HG02970 (cell line): ENCODE measurements at regions not wholly inside any gene's neighbourhood (a gene's known extent, or its start where the extent isn't known, plus 50 kb on each side); places are given as distances from the start of the nearest gene placed in this dataset.

Experiments used
- ATAC-seq: cut with Tn5 transposase; IDR thresholded peaks from one replicate; pipeline ENCODE4 v1.9.1; 2021; ENCODE audit warnings: mild to moderate bottlenecking, moderate library complexity, moderate number of reproducible peaks; ENCODE audit not compliant: unreplicated experiment, low FRiP score

GRCh38 chr18:26705757-26706156 is 157.4 kb upstream of the KCTD1 start:
- ATAC-seq: no peak

DNA sequence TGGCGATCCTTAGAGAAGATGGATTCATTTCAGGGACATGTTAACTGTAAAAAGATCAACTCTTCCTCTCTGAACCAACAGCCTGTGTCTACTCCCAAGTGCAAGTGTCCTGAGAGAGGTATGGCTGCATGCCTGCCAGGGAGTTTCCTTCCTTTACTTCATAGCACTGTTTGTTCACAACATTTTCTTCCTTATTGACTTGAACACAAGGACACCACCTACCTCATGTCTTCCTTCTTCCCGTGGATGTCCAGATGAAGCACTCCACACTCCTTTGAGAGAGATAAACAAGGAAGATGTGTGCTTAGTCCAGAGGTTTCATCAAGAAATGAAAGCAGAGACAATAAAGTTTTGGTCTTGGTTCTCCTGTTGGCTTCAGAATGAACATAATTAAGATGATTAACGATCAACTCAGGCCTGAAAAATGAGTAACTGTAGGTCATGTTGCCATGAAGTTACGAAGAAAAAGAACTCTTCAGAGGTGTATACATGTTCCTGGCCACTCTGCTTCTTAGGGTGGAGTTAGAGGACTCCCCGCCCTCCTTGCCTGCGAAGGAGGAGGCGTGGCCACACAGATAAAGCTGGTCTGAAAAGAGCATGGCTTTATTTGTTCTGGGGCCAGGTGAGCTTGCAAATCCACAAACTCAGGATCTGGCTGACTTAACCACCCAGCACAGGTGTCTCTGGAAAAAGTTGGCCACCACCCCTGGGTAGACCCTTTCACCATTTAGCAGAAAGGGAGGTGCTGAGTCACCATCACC is 155.0 kb upstream of the KCTD1 start:
- no peak for ATAC-seq

DNA sequence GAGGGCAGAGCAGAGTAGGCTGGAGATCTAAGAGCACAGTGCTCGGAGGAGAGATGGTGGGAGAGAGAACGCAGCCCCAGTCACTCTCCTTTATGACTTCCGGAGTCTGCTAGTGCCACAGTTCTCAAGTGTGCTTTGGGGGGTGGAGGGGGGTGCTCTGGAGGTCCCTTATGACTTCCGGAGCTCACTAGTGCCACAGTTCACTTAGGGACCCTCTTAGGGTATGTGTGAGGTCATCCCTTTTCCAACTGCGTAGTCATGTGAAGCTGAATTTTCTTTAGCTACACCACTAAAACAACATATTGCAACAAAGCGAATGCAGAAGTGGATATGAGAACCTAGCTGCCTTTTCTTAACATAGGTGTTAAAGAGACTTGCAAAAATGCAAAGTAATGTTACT is 153.7 kb upstream of the KCTD1 start:
- no peak for ATAC-seq

DNA sequence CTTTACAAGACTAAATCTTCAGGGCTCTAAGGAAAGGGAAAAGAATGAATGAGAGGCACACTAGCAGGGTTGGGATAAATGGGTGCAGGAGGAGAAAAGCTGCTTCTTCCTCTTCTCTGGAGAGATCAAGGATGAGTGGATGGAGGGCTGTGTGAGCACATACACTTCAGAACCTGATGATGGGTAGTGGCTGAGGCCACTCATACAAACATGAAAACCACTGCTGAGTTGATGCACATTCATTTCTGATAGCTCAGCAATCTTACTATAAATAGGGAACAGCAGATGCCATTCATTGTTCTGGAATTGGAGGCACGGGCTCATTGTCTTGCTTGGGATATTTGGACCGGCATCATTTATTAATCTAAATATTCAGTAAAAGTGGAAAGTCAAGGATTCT is 152.4 kb upstream of the KCTD1 start:
- no peak for ATAC-seq

DNA sequence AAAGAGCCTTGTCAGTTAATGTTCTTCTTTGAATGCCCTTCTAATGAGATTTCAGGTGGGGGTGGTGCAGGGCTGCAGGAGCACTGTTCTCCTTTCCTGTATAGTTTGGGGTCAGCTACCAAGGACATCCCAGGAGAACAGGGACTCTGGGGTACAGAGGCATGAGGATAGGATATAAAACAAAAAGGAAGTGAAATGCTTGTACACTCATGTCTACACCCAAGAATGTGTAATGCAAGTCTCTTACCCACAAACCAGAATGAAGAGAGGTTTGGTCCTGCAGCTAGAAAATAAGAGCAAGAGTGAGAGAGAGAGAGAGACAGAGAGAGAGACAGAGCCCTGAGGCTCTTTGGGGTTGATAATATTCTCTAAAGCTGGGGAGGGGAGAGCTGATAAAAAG is 151.8 kb upstream of the KCTD1 start:
- ATAC-seq: no peak

GRCh38 chr18:26697186-26697884 is 149.0 kb upstream of the KCTD1 start:
- no peak for ATAC-seq

GRCh38 chr18:26696786-26697185 is 148.4 kb upstream of the KCTD1 start:
- ATAC-seq: no peak

- ATAC-seq: no peak
Measured at GRCh38 chr18:26696308-26696707, 148.0 kb upstream of the KCTD1 start.

DNA sequence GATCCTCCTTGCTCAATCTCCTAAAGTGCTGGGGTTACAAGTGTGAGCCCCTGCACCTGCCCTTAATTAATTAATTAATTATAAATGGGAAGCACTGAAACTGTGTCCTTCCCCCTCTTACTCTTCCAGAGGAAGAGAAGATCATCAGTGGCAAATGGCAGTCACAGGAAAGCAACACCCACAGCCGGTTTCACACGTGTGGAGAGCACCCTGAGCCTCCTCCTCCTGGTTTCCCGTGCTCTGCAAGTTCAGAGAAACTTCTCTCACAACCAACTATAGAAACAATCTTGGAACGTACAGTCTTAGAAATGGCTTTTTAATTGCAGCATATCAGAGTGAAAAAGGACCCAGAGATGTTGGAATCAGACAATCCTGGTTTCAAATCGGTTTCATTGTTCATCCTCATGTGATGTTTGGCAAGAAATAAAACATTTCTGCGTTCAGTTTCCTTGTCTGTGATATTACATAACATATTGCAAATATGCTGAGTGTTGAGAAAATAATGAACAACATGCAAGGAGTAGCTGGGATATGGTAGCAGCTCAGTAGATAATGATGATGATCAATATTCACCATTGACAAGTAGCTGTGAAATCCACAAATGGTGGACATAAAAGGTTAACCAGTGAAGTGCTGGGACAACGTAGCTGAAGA is 141.0 kb upstream of the KCTD1 start:
- no peak for ATAC-seq

- ATAC-seq: no peak
Measured at GRCh38 chr18:26686532-26686931, 138.2 kb upstream of the KCTD1 start.

GRCh38 chr18:26685438-26686157 is 137.2 kb upstream of the KCTD1 start:
- ATAC-seq: no peak

DNA sequence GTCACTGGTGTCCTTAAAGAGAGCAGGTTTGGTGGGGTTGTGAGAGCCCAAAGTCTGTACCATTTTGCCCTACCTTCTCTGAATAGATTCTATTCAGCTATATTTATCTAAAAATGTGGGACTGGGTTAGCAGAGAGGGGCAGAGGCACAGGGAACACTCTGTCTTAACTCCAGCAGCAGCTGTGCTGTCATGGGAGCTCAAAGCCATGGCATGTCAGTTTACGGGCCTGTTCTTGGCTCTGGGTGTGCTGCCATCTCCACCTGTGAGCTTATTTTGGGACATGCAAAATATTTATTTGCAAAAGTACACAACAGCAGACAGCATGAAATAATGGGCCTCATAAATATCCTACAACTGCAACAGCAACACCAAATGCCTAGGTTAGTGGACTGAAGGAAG is 129.6 kb upstream of the KCTD1 start:
- ATAC-seq: no peak

DNA sequence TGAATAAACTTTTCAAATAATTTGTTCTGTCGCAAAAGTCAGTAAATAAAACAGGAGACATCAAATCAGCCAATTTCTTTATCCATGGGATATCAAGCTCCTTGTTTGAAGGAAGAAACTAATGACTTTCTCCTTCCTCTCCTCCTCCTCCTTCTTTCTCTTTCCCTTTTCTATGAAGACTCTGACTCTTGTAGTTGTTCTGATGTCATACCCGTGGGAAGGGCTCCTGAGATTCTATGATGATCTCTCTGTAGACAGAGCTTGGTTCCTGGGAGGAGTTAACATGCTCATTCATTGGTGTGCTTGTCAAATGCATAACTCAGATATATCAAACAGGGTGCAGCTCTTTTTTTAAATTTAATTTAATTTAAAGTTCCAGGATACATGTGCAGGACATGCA is 118.7 kb upstream of the KCTD1 start:
- ATAC-seq: no peak

- no peak for ATAC-seq
Measured at GRCh38 chr18:26662996-26663395, 114.6 kb upstream of the KCTD1 start.

GRCh38 chr18:26657631-26658581 is 109.6 kb upstream of the KCTD1 start:
- no peak for ATAC-seq

DNA sequence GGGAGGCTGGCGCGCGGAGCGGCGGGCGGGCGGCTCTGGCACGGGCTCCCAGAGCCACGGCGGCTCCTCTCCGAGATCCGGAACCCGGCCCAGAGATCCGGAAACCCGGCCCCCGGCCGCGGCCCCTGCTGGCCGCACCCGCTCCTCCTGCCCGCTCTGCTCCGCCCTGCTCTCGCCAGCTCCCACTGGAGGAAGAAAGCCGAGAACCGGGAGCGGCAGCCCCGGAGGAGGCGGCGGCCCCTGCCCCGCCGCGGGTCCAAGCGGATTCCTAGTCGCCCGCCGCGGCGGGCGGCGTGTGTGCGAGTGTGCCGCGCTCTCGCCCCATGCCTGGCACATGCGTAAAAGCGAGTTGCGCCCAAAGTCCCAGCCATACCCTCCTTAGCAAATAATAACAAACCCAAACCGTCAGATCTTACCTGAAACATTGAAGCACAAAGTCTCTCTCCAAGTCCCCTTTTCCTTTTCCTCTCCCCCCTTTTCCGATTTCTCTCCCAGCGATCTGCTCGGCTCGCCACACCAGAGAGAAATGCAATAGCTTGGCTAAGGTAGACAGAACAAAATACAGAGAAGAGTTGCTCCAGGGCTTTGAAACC is 108.7 kb upstream of the KCTD1 start:
- ATAC-seq: peak; percentile 44

- ATAC-seq: peak; percentile 42
Measured at GRCh38 chr18:26656431-26656943, 108.1 kb upstream of the KCTD1 start.

GRCh38 chr18:26655525-26656430 is 107.4 kb upstream of the KCTD1 start:
- no peak for ATAC-seq
